Aorta (tissue), 5 donors: ENCODE measurements at regions not wholly inside any gene's neighbourhood (a gene's known extent, or its start where the extent isn't known, plus 50 kb on each side); places are given as distances from the start of the nearest gene placed in this dataset.

Experiments
- ATAC-seq: fragments of 200-7000 bp; cut with Tn5 transposase; one replicate; pipeline ENCODE4 v1.9.1; 2022; ENCODE audit warnings: moderate library complexity; ENCODE audit not compliant: low FRiP score
- DNase-seq, 2 donors: peaks; one replicate each; pipeline ENCODE4 v3.0.0-alpha.2; 2020
- H3K27ac ChIP-seq, 2 donors: one replicate each; pipeline ENCODE4 v1.5.1; 2013; ENCODE audit warnings: low read length in 2 of 2, mild to moderate bottlenecking in 2 of 2, moderate library complexity in 2 of 2, control low read depth in 1 of 2, inconsistent platforms in 1 of 2, low read depth in 1 of 2
- H3K27me3 ChIP-seq, 2 donors: one replicate each; pipeline ENCODE4 v1.6.1; 2013; ENCODE audit warnings: control low read depth in 1 of 2, low read length in 1 of 2, mild to moderate bottlenecking in 1 of 2, moderate library complexity in 1 of 2; ENCODE audit not compliant: insufficient read depth in 2 of 2, control insufficient read depth in 1 of 2
- H3K36me3 ChIP-seq, 2 donors: one replicate each; pipeline ENCODE4 v1.6.1; 2013; ENCODE audit warnings: control low read depth in 1 of 2, low read length in 1 of 2, mild to moderate bottlenecking in 1 of 2; ENCODE audit not compliant: insufficient read depth in 2 of 2, control insufficient read depth in 1 of 2
- H3K4me1 ChIP-seq, 2 donors: one replicate each; pipeline ENCODE4 v1.6.1; 2013; ENCODE audit warnings: low read length in 2 of 2, control low read depth in 1 of 2, mild to moderate bottlenecking in 1 of 2, moderate library complexity in 1 of 2; ENCODE audit not compliant: insufficient read depth in 2 of 2, control insufficient read depth in 1 of 2
- H3K4me3 ChIP-seq, 2 donors: one replicate each; pipeline ENCODE4 v1.5.1; 2013; ENCODE audit warnings: low read length in 2 of 2, control low read depth in 1 of 2, mild to moderate bottlenecking in 1 of 2
- H3K9me3 ChIP-seq: one replicate; pipeline ENCODE4 v1.6.1; 2013; ENCODE audit warnings: mild to moderate bottlenecking, low read length; ENCODE audit not compliant: control insufficient read depth
- WGBS, 2 donors: extraction: QIAGEN DNeasy Blood & Tissue Kit; methylation state at CpG; one replicate each; pipeline ENCODE4 v1.1.7; 2013; 5-methylcytosine and 5-hydroxymethylcytosine counted together
- intact Hi-C, 2 donors: fragments of 100-400 bp; cut with DNase I; formaldehyde crosslinking; loops; one replicate each; pipeline versions ENCODE4 v1.14.2 to v1.15.0; 2022
- donor health status: healthy with polysubstance abuse.
- donor health status: Bipolar disorder and iron deficiency.
- donor health status: DM: no; HTN: no; CAD: no.
- donor health status: DM: no; HTN: no; CAD: no.
- donor health status: DM: yes; HTN: yes; CAD: no.

- ATAC-seq: no peak
- Histone ChIP-seq H3K4me1 (no peaks in the 10 kb centered on the region), H3K27ac (no peak overlapping the region), H3K27me3 (no peaks in the 10 kb centered on the region), H3K9me3 (no peaks in the 10 kb centered on the region), H3K4me3 (no peak overlapping the region), H3K36me3 (no peaks in the 10 kb centered on the region)
- no peak for DNase-seq
- intact Hi-C loops: no loop called here
Observed at GRCh38 chr4:135207531-135207930, 1005.9 kb upstream of the PABPC4L start.

DNA sequence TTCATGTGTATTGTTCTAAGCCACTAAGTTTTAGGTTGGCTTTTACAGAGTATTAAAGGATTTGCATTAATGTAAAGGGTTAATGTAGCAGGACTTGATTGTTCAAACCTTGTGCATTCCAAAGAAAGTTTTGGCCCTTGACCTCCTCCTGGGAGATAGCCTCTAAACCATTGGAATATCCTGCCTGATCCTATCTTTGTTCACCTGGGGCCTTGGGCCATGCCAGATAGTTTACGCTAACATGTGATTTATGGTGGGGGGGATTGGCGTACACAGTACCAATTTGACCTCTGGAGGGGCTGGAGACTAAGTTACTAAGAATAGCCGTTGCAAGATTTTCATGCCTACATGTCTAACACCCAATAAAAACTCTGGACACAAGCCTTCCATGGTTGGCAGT lies 1002.7 kb upstream of the PABPC4L start:
- intact Hi-C loops: no loop called here
- Histone ChIP-seq H3K27ac (no peak overlapping the region), H3K4me1 (no peaks in the 10 kb centered on the region), H3K27me3 (no peaks in the 10 kb centered on the region), H3K36me3 (no peaks in the 10 kb centered on the region), H3K4me3 (no peak overlapping the region), H3K9me3 (no peaks in the 10 kb centered on the region)
- no peak for DNase-seq
- 73 to 78% methylated on average over 3 of the region's 3 CpGs for WGBS, 2 donors
- ATAC-seq: no peak

- intact Hi-C loops: no loop called here
- H3K9me3 ChIP-seq: no peaks in the 10 kb centered on the region
- ATAC-seq (no peak), DNase-seq (no peak)
- no peaks in the 10 kb centered on the region for H3K27me3 ChIP-seq
- no peaks in the 10 kb centered on the region for H3K36me3 ChIP-seq
- H3K27ac ChIP-seq: no peak overlapping the region
- 87 to 90% methylated on average over 5 of the region's 5 CpGs for WGBS, 2 donors
- H3K4me3 ChIP-seq: no peak overlapping the region
- no peaks in the 10 kb centered on the region for H3K4me1 ChIP-seq
Observed at GRCh38 chr4:135201081-135201480, 999.5 kb upstream of the PABPC4L start.

DNA sequence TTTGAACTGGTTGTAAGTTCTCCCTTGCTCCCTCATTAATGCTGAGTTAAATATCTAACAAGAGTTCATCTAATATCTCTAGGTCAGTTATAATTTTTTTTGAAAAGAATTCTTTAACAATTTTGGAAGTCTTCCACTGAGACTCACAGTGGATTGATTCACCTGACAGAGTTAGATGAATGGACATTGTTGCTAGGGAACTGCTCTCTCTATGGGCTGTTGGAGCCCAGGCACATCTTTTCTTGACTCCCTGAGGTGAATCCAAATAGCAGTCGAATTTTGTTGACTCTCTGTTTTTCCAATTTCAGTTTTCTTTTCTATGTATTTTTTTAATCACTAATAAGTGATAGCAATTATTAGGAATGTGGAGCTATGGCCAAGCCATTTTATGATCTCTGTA lies 996.1 kb upstream of the PABPC4L start:
- H3K4me1 ChIP-seq: no peaks in the 10 kb centered on the region
- intact Hi-C loops: no loop called here
- no peak overlapping the region for H3K4me3 ChIP-seq
- H3K27ac ChIP-seq: no peak overlapping the region
- no peak for DNase-seq
- H3K36me3 ChIP-seq: no peaks in the 10 kb centered on the region
- H3K27me3 ChIP-seq: no peaks in the 10 kb centered on the region
- 32 to 39% methylated on average over 1 of the region's 1 CpG for WGBS, 2 donors
- ATAC-seq: no peak
- H3K9me3 ChIP-seq: no peaks in the 10 kb centered on the region

DNA sequence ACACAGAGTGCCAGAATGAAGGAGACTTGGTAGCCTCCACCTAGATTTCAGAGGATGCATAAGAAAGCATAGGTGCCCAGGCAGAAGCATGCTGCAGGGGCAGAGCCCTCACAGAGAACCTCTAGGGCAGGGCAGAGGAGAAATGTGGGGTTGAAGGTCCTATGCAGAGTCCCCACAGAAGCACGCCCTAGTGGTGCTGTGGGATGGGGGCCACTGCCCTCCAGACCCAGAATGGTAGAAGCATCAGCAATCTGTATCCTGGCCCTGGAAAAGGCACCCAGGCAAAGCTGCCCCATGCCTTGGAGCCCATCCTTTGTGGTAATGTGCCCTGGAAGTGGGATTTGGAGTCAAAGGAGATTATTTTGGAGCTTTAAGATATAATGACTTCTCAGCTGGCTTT lies 992.9 kb upstream of the PABPC4L start:
- Histone ChIP-seq H3K36me3 (no peaks in the 10 kb centered on the region), H3K9me3 (no peaks in the 10 kb centered on the region), H3K27ac (no peak overlapping the region), H3K4me1 (no peaks in the 10 kb centered on the region), H3K27me3 (no peaks in the 10 kb centered on the region), H3K4me3 (no peak overlapping the region)
- 93 to 100% methylated on average over 1 of the region's 1 CpG for WGBS, 2 donors
- DNase-seq: peak in 1 of 2 donors; percentile 51
- intact Hi-C loops: no loop called here
- ATAC-seq: peak; percentile 38

- 40 to 46% methylated on average over 2 of the region's 2 CpGs for WGBS, 2 donors
- Histone ChIP-seq H3K4me1 (no peaks in the 10 kb centered on the region), H3K4me3 (no peak overlapping the region), H3K9me3 (no peaks in the 10 kb centered on the region), H3K27ac (no peak overlapping the region), H3K27me3 (no peaks in the 10 kb centered on the region), H3K36me3 (no peaks in the 10 kb centered on the region)
- DNase-seq (no peak), ATAC-seq (no peak)
- intact Hi-C loops: no loop called here
Observed at GRCh38 chr4:135192751-135193535, 991.4 kb upstream of the PABPC4L start.

DNA sequence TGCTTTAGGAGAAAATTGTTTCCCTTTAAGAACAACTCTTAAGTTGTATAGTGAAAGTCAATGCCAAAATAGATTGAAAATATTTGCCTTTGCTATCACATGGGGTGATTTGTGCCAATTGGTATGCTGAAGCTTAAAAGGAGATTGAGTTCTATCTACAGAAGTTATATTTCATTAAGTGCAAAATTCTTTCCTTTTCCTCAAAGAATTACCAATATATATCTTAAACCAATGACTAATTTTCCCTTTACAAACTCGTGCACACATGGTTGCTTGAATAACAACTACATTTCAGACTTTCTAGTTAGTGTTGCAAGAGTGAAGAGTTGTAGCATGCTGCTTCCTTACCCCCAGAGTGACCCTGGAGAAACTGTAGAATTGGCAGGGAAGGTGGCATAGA lies 990.0 kb upstream of the PABPC4L start:
- Histone ChIP-seq H3K27me3 (no peaks in the 10 kb centered on the region), H3K9me3 (no peaks in the 10 kb centered on the region), H3K4me1 (no peaks in the 10 kb centered on the region), H3K27ac (no peak overlapping the region), H3K4me3 (no peak overlapping the region), H3K36me3 (no peaks in the 10 kb centered on the region)
- intact Hi-C loops: no loop called here
- no peak for DNase-seq
- 15 to 33% methylated on average over 1 of the region's 1 CpG for WGBS, 2 donors
- no peak for ATAC-seq

GRCh38 chr4:135186002-135186401 lies 984.4 kb upstream of the PABPC4L start:
- no peak for DNase-seq
- H3K4me3 ChIP-seq: no peak overlapping the region
- no peak for ATAC-seq
- intact Hi-C loops: no loop called here
- no peaks in the 10 kb centered on the region for H3K36me3 ChIP-seq
- H3K27me3 ChIP-seq: no peaks in the 10 kb centered on the region
- WGBS, 2 donors: 45 to 51% methylated on average over 3 of the region's 3 CpGs
- no peaks in the 10 kb centered on the region for H3K4me1 ChIP-seq
- no peak overlapping the region for H3K27ac ChIP-seq
- no peaks in the 10 kb centered on the region for H3K9me3 ChIP-seq

- DNase-seq: no peak
- Histone ChIP-seq H3K4me3 (no peak overlapping the region), H3K4me1 (no peaks in the 10 kb centered on the region), H3K27ac (no peak overlapping the region), H3K36me3 (no peaks in the 10 kb centered on the region), H3K27me3 (no peaks in the 10 kb centered on the region), H3K9me3 (no peaks in the 10 kb centered on the region)
- intact Hi-C loops: no loop called here
- 62 to 70% methylated on average over 4 of the region's 4 CpGs for whole genome bisulfite sequencing, 2 donors
- ATAC-seq: no peak
Observed at GRCh38 chr4:135185256-135185655, 983.7 kb upstream of the PABPC4L start.
